ENCODE measurements at regions not wholly inside any gene's neighbourhood (a gene's known extent, or its start where the extent isn't known, plus 50 kb on each side); places are given as distances from the start of the nearest gene placed in this dataset.

DNA sequence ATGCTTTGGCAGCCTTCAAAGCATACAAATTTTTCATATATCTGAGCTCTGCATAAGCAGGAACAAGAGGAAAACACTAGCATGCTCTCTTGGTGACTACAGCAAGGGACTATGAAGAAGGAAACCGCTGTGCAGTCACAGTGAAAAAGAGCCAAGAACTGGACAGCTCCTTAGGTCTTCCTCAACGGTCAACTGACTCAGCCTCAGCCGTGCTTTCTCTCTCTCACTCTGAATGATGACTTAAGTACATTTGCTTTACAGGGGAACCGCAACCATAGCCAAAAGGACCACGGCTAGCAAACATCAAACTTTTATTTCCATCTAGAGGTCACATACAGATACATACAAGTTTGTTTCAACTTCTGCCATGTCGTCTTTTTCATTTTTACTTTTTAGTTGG lies 69.9 kb downstream of the HYCC1 start:
- no peaks in the 10 kb centered on the region for H3K27me3 ChIP-seq (ENCODE audit: insufficient read depth in 3 of 3, low read length in 2 of 3)
- H3K27ac ChIP-seq: no peak overlapping the region
- DNase-seq (no peak), ATAC-seq (peak; percentile 61 to 83 (median 78))
- intact Hi-C loops (cut with DNase I): no loop called here
- WGBS, 3 donors: 42 to 64% (median 53%) methylated on average over 6 of the region's 6 CpGs
- H3K4me1 ChIP-seq: peaks cover 4% of the 10 kb centered on the region
- H3K36me3 ChIP-seq (ENCODE audit: insufficient read depth in 1 of 2, low read depth in 1 of 2): peaks cover 4 to 22% of the 10 kb centered on the region in 2 donors
- H3K9me3 ChIP-seq: no peaks in the 10 kb centered on the region
- H3K4me3 ChIP-seq: no peak overlapping the region
- TF ChIP-seq, protein P1, sequence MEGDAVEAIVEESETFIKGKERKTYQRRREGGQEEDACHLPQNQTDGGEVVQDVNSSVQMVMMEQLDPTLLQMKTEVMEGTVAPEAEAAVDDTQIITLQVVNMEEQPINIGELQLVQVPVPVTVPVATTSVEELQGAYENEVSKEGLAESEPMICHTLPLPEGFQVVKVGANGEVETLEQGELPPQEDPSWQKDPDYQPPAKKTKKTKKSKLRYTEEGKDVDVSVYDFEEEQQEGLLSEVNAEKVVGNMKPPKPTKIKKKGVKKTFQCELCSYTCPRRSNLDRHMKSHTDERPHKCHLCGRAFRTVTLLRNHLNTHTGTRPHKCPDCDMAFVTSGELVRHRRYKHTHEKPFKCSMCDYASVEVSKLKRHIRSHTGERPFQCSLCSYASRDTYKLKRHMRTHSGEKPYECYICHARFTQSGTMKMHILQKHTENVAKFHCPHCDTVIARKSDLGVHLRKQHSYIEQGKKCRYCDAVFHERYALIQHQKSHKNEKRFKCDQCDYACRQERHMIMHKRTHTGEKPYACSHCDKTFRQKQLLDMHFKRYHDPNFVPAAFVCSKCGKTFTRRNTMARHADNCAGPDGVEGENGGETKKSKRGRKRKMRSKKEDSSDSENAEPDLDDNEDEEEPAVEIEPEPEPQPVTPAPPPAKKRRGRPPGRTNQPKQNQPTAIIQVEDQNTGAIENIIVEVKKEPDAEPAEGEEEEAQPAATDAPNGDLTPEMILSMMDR (IDR thresholded peaks at IDR 0.05): no peak

- intact Hi-C loops (cut with DNase I): no loop called here
- Histone ChIP-seq H3K4me1 (peaks cover 4% of the 10 kb centered on the region), H3K4me3 (no peak overlapping the region), H3K27ac (no peak overlapping the region), H3K27me3 (ENCODE audit: insufficient read depth in 3 of 3, low read length in 2 of 3) (no peaks in the 10 kb centered on the region), H3K36me3 (ENCODE audit: insufficient read depth in 1 of 2, low read depth in 1 of 2) (peaks cover 4 to 22% of the 10 kb centered on the region in 2 donors), H3K9me3 (no peaks in the 10 kb centered on the region)
- 39 to 74% (median 67%) methylated on average over 2 of the region's 2 CpGs for WGBS, 3 donors
- DNase-seq (no peak), ATAC-seq (no peak)
- TF ChIP-seq, protein P1 (IDR thresholded peaks at IDR 0.05): no peak
These were observed 71.7 kb downstream of the HYCC1 start for GRCh38 chr7:22942191-22942590.

GRCh38 chr7:22939842-22940241 lies 74.1 kb downstream of the HYCC1 start:
- Histone ChIP-seq H3K4me1 (peaks cover 4% of the 10 kb centered on the region), H3K4me3 (no peak overlapping the region), H3K36me3 (ENCODE audit: insufficient read depth in 1 of 2, low read depth in 1 of 2) (peaks cover 0 to 8% of the 10 kb centered on the region in 2 donors), H3K9me3 (no peaks in the 10 kb centered on the region), H3K27ac (no peak overlapping the region), H3K27me3 (ENCODE audit: insufficient read depth in 3 of 3, low read length in 2 of 3) (no peaks in the 10 kb centered on the region)
- no peak for ATAC-seq
- DNase-seq: no peak
- TF ChIP-seq, protein P1 (IDR thresholded peaks at IDR 0.05): no peak
- 94 to 98% (median 97%) methylated on average over 1 of the region's 1 CpG for WGBS, 3 donors
- intact Hi-C loops (cut with DNase I): no loop called here

DNA sequence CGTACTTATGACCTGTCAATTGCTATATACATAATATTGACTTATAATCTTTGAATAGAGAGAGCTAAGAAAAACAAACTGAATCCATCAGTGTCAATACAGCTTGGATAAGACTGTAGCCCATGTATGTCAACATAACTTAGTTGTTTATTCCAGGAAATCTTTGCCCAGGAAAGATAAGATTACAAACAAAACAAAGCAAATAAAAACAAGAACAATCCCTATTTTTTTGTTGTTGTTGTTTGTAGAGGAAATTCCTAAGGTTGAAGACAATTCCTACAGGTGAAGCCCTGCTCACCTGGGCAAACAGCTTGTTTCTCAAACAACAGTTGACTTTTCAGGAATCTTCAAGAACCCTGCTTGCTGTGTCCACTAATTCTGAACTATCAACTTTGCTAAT lies 76.0 kb downstream of the HYCC1 start:
- H3K4me1 ChIP-seq: peaks cover 9% of the 10 kb centered on the region
- peaks cover 0 to 6% of the 10 kb centered on the region in 2 donors for H3K36me3 ChIP-seq (ENCODE audit: insufficient read depth in 1 of 2, low read depth in 1 of 2)
- no peaks in the 10 kb centered on the region for H3K27me3 ChIP-seq (ENCODE audit: insufficient read depth in 3 of 3, low read length in 2 of 3)
- intact Hi-C loops (cut with DNase I): no loop called here
- ATAC-seq: no peak
- no peak for DNase-seq
- TF ChIP-seq, protein P1 (IDR thresholded peaks at IDR 0.05): no peak
- H3K4me3 ChIP-seq: no peak overlapping the region
- no peaks in the 10 kb centered on the region for H3K9me3 ChIP-seq
- WGBS, 3 donors: 96 to 100% (median 97%) methylated on average over 1 of the region's 1 CpG
- no peak overlapping the region for H3K27ac ChIP-seq

GRCh38 chr7:22936246-22936645 lies 77.7 kb downstream of the HYCC1 start:
- DNase-seq: no peak
- no peak overlapping the region for H3K27ac ChIP-seq
- no peak for ATAC-seq
- 94 to 95% (median 95%) methylated on average over 3 of the region's 3 CpGs for WGBS, 3 donors
- TF ChIP-seq, protein P1 (IDR thresholded peaks at IDR 0.05): no peak
- intact Hi-C loops (cut with DNase I): no loop called here
- H3K27me3 ChIP-seq (ENCODE audit: insufficient read depth in 3 of 3, low read length in 2 of 3): no peaks in the 10 kb centered on the region
- no peak overlapping the region for H3K4me3 ChIP-seq
- H3K4me1 ChIP-seq: peaks cover 9% of the 10 kb centered on the region
- H3K9me3 ChIP-seq: no peaks in the 10 kb centered on the region
- H3K36me3 ChIP-seq (ENCODE audit: insufficient read depth in 1 of 2, low read depth in 1 of 2): peaks cover 0 to 6% of the 10 kb centered on the region in 2 donors

All from psoas muscle (tissue), 7 donors.